Osteocyte (in vitro differentiated cells): ENCODE measurements at regions not wholly inside any gene's neighbourhood (a gene's known extent, or its start where the extent isn't known, plus 50 kb on each side); places are given as distances from the start of the nearest gene placed in this dataset.

Source experiments
- DNase-seq: peaks from one replicate; pipeline ENCODE4 v3.0.0; 2021; ENCODE audit warnings: mixed read lengths; ENCODE audit not compliant: unreplicated experiment; ENCODE audit errors: extremely low spot score
- H3K27ac Mint-ChIP-seq: one replicate; pipeline ENCODE4 v1.8.0; 2021; ENCODE audit warnings: mild to moderate bottlenecking, mixed read lengths; ENCODE audit not compliant: unreplicated experiment
- H3K27me3 Mint-ChIP-seq: one replicate; pipeline ENCODE4 v1.8.0; 2021; ENCODE audit warnings: mixed read lengths; ENCODE audit not compliant: unreplicated experiment
- H3K36me3 Mint-ChIP-seq: one replicate; pipeline ENCODE4 v1.8.0; 2021; ENCODE audit warnings: mixed read lengths; ENCODE audit not compliant: unreplicated experiment
- H3K4me1 Mint-ChIP-seq: one replicate; pipeline ENCODE4 v1.8.0; 2021; ENCODE audit warnings: mixed read lengths; ENCODE audit not compliant: unreplicated experiment
- H3K4me3 Mint-ChIP-seq: one replicate; pipeline ENCODE4 v1.8.0; 2021; ENCODE audit warnings: mild to moderate bottlenecking, moderate library complexity, mixed read lengths; ENCODE audit not compliant: unreplicated experiment
- H3K9me3 Mint-ChIP-seq: one replicate; pipeline ENCODE4 v1.8.0; 2021; ENCODE audit warnings: mixed read lengths; ENCODE audit not compliant: unreplicated experiment
- CTCF ChIP-seq: fragments of 200-600 bp; sonication (generic); IDR thresholded peaks from 2 replicates; pipeline ENCODE4 v1.5.0; 2021; ENCODE audit warnings: antibody characterized with exemption, mild to moderate bottlenecking, moderate library complexity

- Mint-ChIP-seq H3K36me3 (no peaks in the 10 kb centered on the region), H3K4me3 (no peak overlapping the region), H3K9me3 (no peaks in the 10 kb centered on the region), H3K4me1 (no peaks in the 10 kb centered on the region), H3K27ac (no peak overlapping the region), H3K27me3 (peaks cover 30% of the 10 kb centered on the region)
- TF ChIP-seq CTCF = no peak
- no peak for DNase-seq
These were observed 117.5 kb upstream of the CRIM1 start for GRCh38 chr2:36238106-36238505.

- Mint-ChIP-seq H3K36me3 (no peaks in the 10 kb centered on the region), H3K4me1 (no peaks in the 10 kb centered on the region), H3K27ac (no peak overlapping the region), H3K27me3 (peaks cover 33% of the 10 kb centered on the region), H3K4me3 (no peak overlapping the region), H3K9me3 (no peaks in the 10 kb centered on the region)
- no peak for DNase-seq
- TF ChIP-seq CTCF = no peak
These were observed 119.7 kb upstream of the CRIM1 start for GRCh38 chr2:36235882-36236281.

GRCh38 chr2:36235426-36235825 lies 120.2 kb upstream of the CRIM1 start:
- Mint-ChIP-seq H3K9me3 (no peaks in the 10 kb centered on the region), H3K27ac (no peak overlapping the region), H3K27me3 (peaks cover 32% of the 10 kb centered on the region), H3K4me3 (no peak overlapping the region), H3K36me3 (no peaks in the 10 kb centered on the region), H3K4me1 (no peaks in the 10 kb centered on the region)
- TF ChIP-seq CTCF = no peak
- no peak for DNase-seq

GRCh38 chr2:36223259-36223658 lies 132.3 kb upstream of the CRIM1 start:
- no peak for TF ChIP-seq CTCF
- no peaks in the 10 kb centered on the region for H3K4me1 Mint-ChIP-seq
- H3K4me3 Mint-ChIP-seq = no peak overlapping the region
- H3K36me3 Mint-ChIP-seq = no peaks in the 10 kb centered on the region
- no peak for DNase-seq
- H3K27me3 Mint-ChIP-seq = peaks cover 39% of the 10 kb centered on the region
- no peak overlapping the region for H3K27ac Mint-ChIP-seq
- H3K9me3 Mint-ChIP-seq = no peaks in the 10 kb centered on the region

- H3K27ac Mint-ChIP-seq = no peak overlapping the region
- no peaks in the 10 kb centered on the region for H3K9me3 Mint-ChIP-seq
- no peaks in the 10 kb centered on the region for H3K36me3 Mint-ChIP-seq
- H3K27me3 Mint-ChIP-seq = peaks cover 35% of the 10 kb centered on the region
- H3K4me1 Mint-ChIP-seq = no peaks in the 10 kb centered on the region
- no peak overlapping the region for H3K4me3 Mint-ChIP-seq
- TF ChIP-seq CTCF = no peak
- no peak for DNase-seq
These were observed 133.1 kb upstream of the CRIM1 start for GRCh38 chr2:36222485-36222884.
